H1 (cell line): ENCODE measurements at regions not wholly inside any gene's neighbourhood (a gene's known extent, or its start where the extent isn't known, plus 50 kb on each side); places are given as distances from the start of the nearest gene placed in this dataset.

Source experiments
- CTCF ChIA-PET: fragments of 300-600 bp; sonication (Branson Sonifier 250); formaldehyde crosslinking; loops from one replicate; lab custom pipeline; 2021; ENCODE audit not compliant: partially characterized antibody; lab: Charles Lee
- POLR2A ChIA-PET: fragments of 300-600 bp; sonication (Branson Sonifier 250); formaldehyde crosslinking; loops from one replicate; lab custom pipeline; 2021; ENCODE audit warnings: inconsistent platforms; ENCODE audit not compliant: partially characterized antibody; lab: Charles Lee
- DNase-seq, 2 experiments: peaks; one replicate each; pipeline versions ENCODE4 v3.0.0 to v3.0.0-alpha.2; 2010 to 2022; ENCODE audit warnings: low spot score in 2 of 2, low read depth in 1 of 2, mixed read lengths in 1 of 2
- FAIRE-seq: peaks from 2 replicates; lab custom pipeline; 2011; peaks lifted over from hg19 to GRCh38; lab: Jason Lieb, UNC
- H2AFZ ChIP-seq: 2 replicates; pipeline ENCODE4 v1.8.1; 2012; ENCODE audit warnings: low read length, inconsistent platforms
- H2AK5ac ChIP-seq: 2 replicates; pipeline ENCODE4 v1.6.1; 2013; ENCODE audit warnings: low read depth, low read length
- H2BK120ac ChIP-seq: replicated peaks from 2 replicates; pipeline ENCODE3; 2013; ENCODE audit warnings: low read depth, low read length, inconsistent platforms
- H2BK12ac ChIP-seq: 2 replicates; pipeline ENCODE4 v1.6.1; 2013; ENCODE audit warnings: low read depth, low read length
- H2BK15ac ChIP-seq: 2 replicates; pipeline ENCODE4 v1.6.1; 2013; ENCODE audit warnings: low read length
- H2BK20ac ChIP-seq: 2 replicates; pipeline ENCODE4 v1.6.1; 2013; ENCODE audit warnings: low read length
- H2BK5ac ChIP-seq: 2 replicates; pipeline ENCODE4 v1.6.1; 2013; ENCODE audit warnings: low read depth, low read length
- H3K14ac ChIP-seq: 2 replicates; pipeline ENCODE4 v1.6.1; 2013; ENCODE audit warnings: inconsistent platforms; ENCODE audit not compliant: insufficient read length
- H3K18ac ChIP-seq: 2 replicates; pipeline ENCODE4 v1.6.1; 2013; ENCODE audit warnings: low read length; ENCODE audit errors: extremely low read depth
- H3K23ac ChIP-seq: 2 replicates; pipeline ENCODE4 v1.6.1; 2013; ENCODE audit warnings: inconsistent platforms; ENCODE audit not compliant: insufficient read length
- H3K23me2 ChIP-seq: 2 replicates; pipeline ENCODE4 v1.6.1; 2013; ENCODE audit warnings: low read depth, low read length
- H3K27ac ChIP-seq: 2 replicates; pipeline ENCODE4 v1.6.1; 2011; ENCODE audit warnings: low read depth, low read length, inconsistent platforms
- H3K27me3 ChIP-seq, 4 experiments: replicated peaks in 1 of 4; 1 replicate in 1 of 4; 2 replicates in 3 of 4; pipeline versions ENCODE4 v1.6.1 to v1.8.1; 2011 to 2013; ENCODE audit warnings: low read length in 3 of 4, mild to moderate bottlenecking in 3 of 4, inconsistent platforms in 2 of 4, mixed read lengths in 2 of 4, moderate library complexity in 1 of 4; ENCODE audit not compliant: control insufficient read depth in 3 of 4, insufficient read depth in 3 of 4; ENCODE audit errors: extremely low read depth in 1 of 4
- H3K36me3 ChIP-seq, 4 experiments: 2 replicates each; pipeline versions ENCODE4 v1.6.1 to v1.8.1; 2011 to 2013; ENCODE audit warnings: mild to moderate bottlenecking in 4 of 4, low read length in 3 of 4, moderate library complexity in 2 of 4, control low read depth in 1 of 4, inconsistent platforms in 1 of 4; ENCODE audit not compliant: insufficient read depth in 4 of 4, control insufficient read depth in 2 of 4
- H3K4ac ChIP-seq: replicated peaks from 2 replicates; pipeline ENCODE3; 2013; ENCODE audit warnings: low read length, low read depth, mixed read lengths, inconsistent platforms; ENCODE audit not compliant: insufficient read length
- H3K4me1 ChIP-seq, 4 experiments: replicated peaks in 1 of 4; 1 replicate in 1 of 4; 2 replicates in 3 of 4; pipeline versions ENCODE4 v1.6.1 to v1.8.1; 2011 to 2013; ENCODE audit warnings: low read length in 3 of 4, inconsistent platforms in 2 of 4, mixed read lengths in 1 of 4; ENCODE audit not compliant: insufficient read depth in 4 of 4, control insufficient read depth in 3 of 4
- H3K4me2 ChIP-seq, 2 experiments: 2 replicates each; pipeline versions ENCODE4 v1.6.1 to v1.8.1; 2011 to 2013; ENCODE audit warnings: low read depth in 2 of 2, low read length in 2 of 2, control low read depth in 1 of 2, inconsistent platforms in 1 of 2, mild to moderate bottlenecking in 1 of 2; ENCODE audit not compliant: insufficient read depth in 1 of 2
- H3K4me3 ChIP-seq, 4 experiments: fragments of 200-600, 300-600 bp in 1 of 4; sonication (generic), shearing (Covaris generic), sonication (Bioruptor Twin) in 1 of 4; 2 replicates each; pipeline versions ENCODE4 v1.5.1 to v1.8.1; 2011 to 2016; ENCODE audit warnings: low read length in 4 of 4, low read depth in 3 of 4, control low read depth in 2 of 4, inconsistent platforms in 2 of 4, mild to moderate bottlenecking in 2 of 4, mixed read lengths in 1 of 4, moderate library complexity in 1 of 4; ENCODE audit not compliant: insufficient read depth in 2 of 4; ENCODE audit errors: extremely low read depth in 1 of 4
- H3K56ac ChIP-seq: replicated peaks from 2 replicates; pipeline ENCODE3; 2013; ENCODE audit warnings: low read depth, mild to moderate bottlenecking, mixed read lengths, low read length, inconsistent platforms; ENCODE audit not compliant: insufficient read length
- H3K79me1 ChIP-seq: 2 replicates; pipeline ENCODE4 v1.6.1; 2013; ENCODE audit warnings: low read depth, low read length, control low read depth
- H3K79me2 ChIP-seq, 2 experiments: 2 replicates each; pipeline versions ENCODE4 v1.6.1 to v1.8.1; 2012 to 2013; ENCODE audit warnings: low read length in 2 of 2, mild to moderate bottlenecking in 2 of 2, inconsistent platforms in 1 of 2; ENCODE audit not compliant: insufficient read depth in 2 of 2, control insufficient read depth in 1 of 2
- H3K9ac ChIP-seq, 4 experiments: replicated peaks in 1 of 4; 1 replicate in 1 of 4; 2 replicates in 3 of 4; pipeline versions ENCODE4 v1.6.1 to v1.8.1; 2011 to 2013; ENCODE audit warnings: low read depth in 3 of 4, low read length in 3 of 4, control low read depth in 2 of 4, mild to moderate bottlenecking in 2 of 4, moderate library complexity in 2 of 4, inconsistent platforms in 1 of 4; ENCODE audit errors: extremely low read depth in 1 of 4
- H3K9me3 ChIP-seq, 2 experiments: 2 replicates each; pipeline versions ENCODE4 v1.6.1 to v1.8.1; 2012 to 2013; ENCODE audit warnings: mild to moderate bottlenecking in 2 of 2, moderate library complexity in 2 of 2, control low read depth in 1 of 2, inconsistent platforms in 1 of 2, low read depth in 1 of 2, low read length in 1 of 2, mixed read lengths in 1 of 2; ENCODE audit not compliant: insufficient read depth in 2 of 2
- H4K20me1 ChIP-seq, 2 experiments: replicated peaks in 1 of 2; 2 replicates each; pipeline versions ENCODE3 to v1.8.1; 2011 to 2013; ENCODE audit warnings: inconsistent platforms in 2 of 2, low read length in 2 of 2, mild to moderate bottlenecking in 1 of 2; ENCODE audit not compliant: insufficient read depth in 2 of 2, control insufficient read depth in 1 of 2
- H4K5ac ChIP-seq: 2 replicates; pipeline ENCODE4 v1.6.1; 2013; ENCODE audit warnings: low read length, low read depth, mixed read lengths, inconsistent platforms; ENCODE audit not compliant: insufficient read length
- H4K8ac ChIP-seq: 2 replicates; pipeline ENCODE4 v1.8.0; 2013; ENCODE audit warnings: mild to moderate bottlenecking, moderate library complexity, low read length, inconsistent platforms; ENCODE audit not compliant: insufficient read depth; ENCODE audit errors: extremely low read depth
- H4K91ac ChIP-seq: replicated peaks from 2 replicates; pipeline ENCODE3; 2013; ENCODE audit warnings: low read length, mixed read lengths, inconsistent platforms; ENCODE audit not compliant: insufficient read length
- ASH2L ChIP-seq: fragments of 200-600, 300-600 bp; sonication (generic); IDR thresholded peaks from one replicate; pipeline ENCODE4 v1.7.1; 2017; ENCODE audit warnings: low read length
- BCL11A ChIP-seq, 2 experiments: IDR thresholded peaks; one replicate each; pipeline ENCODE4 v1.6.1; 2011; ENCODE audit warnings: low read depth in 2 of 2, low read length in 2 of 2, mild to moderate bottlenecking in 2 of 2
- CHD2 ChIP-seq: IDR thresholded peaks from 2 replicates; pipeline ENCODE4 v1.6.1; 2012; ENCODE audit warnings: low read length, improper control_type of control experiment
- CTBP2 ChIP-seq: IDR thresholded peaks from 2 replicates; pipeline ENCODE4 v1.7.0; 2011; ENCODE audit warnings: borderline replicate concordance, mild to moderate bottlenecking, moderate library complexity, mixed read lengths, low read length; ENCODE audit not compliant: insufficient read depth, insufficient read length
- GTF2F1 ChIP-seq: IDR thresholded peaks from 2 replicates; pipeline ENCODE4 v1.6.1; 2012; ENCODE audit warnings: low read depth, low read length, improper control_type of control experiment, borderline replicate concordance
- MAX ChIP-seq: IDR thresholded peaks from 2 replicates; pipeline ENCODE4 v1.6.1; 2012; ENCODE audit warnings: inconsistent platforms
- NANOG ChIP-seq: IDR thresholded peaks from 2 replicates; pipeline ENCODE4 v1.6.1; 2011; ENCODE audit warnings: low read length, low read depth, mild to moderate bottlenecking, inconsistent platforms; ENCODE audit not compliant: insufficient read depth, poor library complexity, severe bottlenecking
- NRF1 ChIP-seq: IDR thresholded peaks from 2 replicates; pipeline ENCODE4 v1.6.1; 2011; ENCODE audit warnings: mild to moderate bottlenecking, low read depth, low read length, improper control_type of control experiment
- RNF2 ChIP-seq: fragments of 200-900, 300-1000 bp; sonication (generic); IDR thresholded peaks from 2 replicates; pipeline ENCODE4 v1.7.1; 2016; ENCODE audit warnings: borderline replicate concordance, low read depth, mild to moderate bottlenecking, antibody characterized with exemption, low read length; ENCODE audit not compliant: poor library complexity, severe bottlenecking; ENCODE audit errors: missing control alignments
- RXRA ChIP-seq: IDR thresholded peaks from 2 replicates; pipeline ENCODE4 v1.6.1; 2011; ENCODE audit warnings: low read depth, mild to moderate bottlenecking, low read length, moderate library complexity; ENCODE audit not compliant: insufficient read depth
- SP2 ChIP-seq: IDR thresholded peaks from 2 replicates; pipeline ENCODE4 v1.6.1; 2012; ENCODE audit warnings: mild to moderate bottlenecking, low read length, inconsistent platforms
- SP4 ChIP-seq: IDR thresholded peaks from 2 replicates; pipeline ENCODE4 v1.6.1; 2012; ENCODE audit warnings: low read length, inconsistent platforms
- TCF12 ChIP-seq: IDR thresholded peaks from 2 replicates; pipeline ENCODE4 v1.6.1; 2011; ENCODE audit warnings: low read depth, mild to moderate bottlenecking, low read length
- TEAD4 ChIP-seq: IDR thresholded peaks from 2 replicates; pipeline ENCODE4 v1.6.1; 2012; ENCODE audit warnings: low read depth, low read length, inconsistent platforms, mixed read lengths
- ZNF274 ChIP-seq: IDR thresholded peaks from 2 replicates; pipeline ENCODE4 v1.7.0; 2012; ENCODE audit warnings: low read length, borderline replicate concordance; ENCODE audit errors: extremely low read depth
- WGBS, 2 experiments: shearing (Covaris generic) in 1 of 2; methylation state at CpG; one replicate each; pipeline versions ENCODE4 v1.1.6 to v1.1.7; 2013 to 2015; ENCODE audit warnings: low lambda C conversion rate in 2 of 2, mixed read lengths in 2 of 2, inconsistent platforms in 1 of 2, low coverage in 1 of 2, missing lambda C conversion rate in 1 of 2; ENCODE audit not compliant: insufficient replicate concordance in 2 of 2, insufficient coverage in 1 of 2, insufficient read length in 1 of 2; ENCODE audit errors: extremely low coverage in 1 of 2, missing lambda C conversion rate in 1 of 2; 5-methylcytosine and 5-hydroxymethylcytosine counted together

GRCh38 chr6:142693441-142693840 lies 251.5 kb downstream of the HIVEP2 start:
- CTCF ChIA-PET = interaction anchor here (0.6 to 3.2 kb wide), 33 partner anchors 9 to 729 kb away, joined by 3 to 35 read pairs (median 4); no protein-coding TSS in a partner anchor
- Histone ChIP-seq H3K27me3 (no peaks in the 10 kb centered on the region), H2AFZ (peak overlapping the region; percentile 92), H3K4ac (no peak overlapping the region), H4K91ac (no peak overlapping the region), H3K4me2 (no peak overlapping the region), H3K4me3 (no peak overlapping the region), H3K4me1 (peaks cover 0 to 3% (median under 1%) of the 10 kb centered on the region in 4 experiments; a peak in 3 of 7 replicates), H2BK20ac (no peak overlapping the region; the same call in 1 of the 2 replicates), H4K8ac (no peak overlapping the region), H3K18ac (no peak overlapping the region), H3K14ac (no peak overlapping the region), H2BK12ac (no peak overlapping the region), H3K56ac (no peak overlapping the region), H3K23me2 (no peaks in the 10 kb centered on the region), H3K9me3 (no peaks in the 10 kb centered on the region), H2BK5ac (no peak overlapping the region), H3K79me2 (no peaks in the 10 kb centered on the region), H2BK120ac (no peak overlapping the region), H3K27ac (no peak overlapping the region), H3K23ac (no peak overlapping the region), H3K36me3 (no peaks in the 10 kb centered on the region), H4K5ac (no peak overlapping the region), H2AK5ac (no peak overlapping the region), H2BK15ac (no peak overlapping the region), H4K20me1 (no peaks in the 10 kb centered on the region), H3K9ac (no peak overlapping the region), H3K79me1 (no peaks in the 10 kb centered on the region)
- FAIRE-seq = no peak
- DNase-seq = no peak
- POLR2A ChIA-PET = no interaction called here
- WGBS, 2 experiments = 87% methylated on average over 4 of the region's 4 CpGs; no CpG with 5 or more reads in 1 of the 2 experiments
- no peak for TF ChIP-seq TCF12
- TF ChIP-seq NRF1 = no peak
- no peak for TF ChIP-seq NANOG
- no peak for TF ChIP-seq RXRA
- TF ChIP-seq SP2 = no peak
- TF ChIP-seq CTBP2 = no peak
- TF ChIP-seq TEAD4 = no peak
- no peak for TF ChIP-seq CHD2
- no peak for TF ChIP-seq GTF2F1
- no peak for TF ChIP-seq MAX
- no peak for TF ChIP-seq ZNF274
- no peak for TF ChIP-seq ASH2L
- TF ChIP-seq SP4 = no peak
- no peak for TF ChIP-seq BCL11A (IDR thresholded peaks at IDR 0.05; ENCODE audit: low read depth in 2 of 2, low read length in 2 of 2)
- TF ChIP-seq RNF2 = no peak
